ENCODE measurements at regions not wholly inside any gene's neighbourhood (a gene's known extent, or its start where the extent isn't known, plus 50 kb on each side); places are given as distances from the start of the nearest gene placed in this dataset.

DNA sequence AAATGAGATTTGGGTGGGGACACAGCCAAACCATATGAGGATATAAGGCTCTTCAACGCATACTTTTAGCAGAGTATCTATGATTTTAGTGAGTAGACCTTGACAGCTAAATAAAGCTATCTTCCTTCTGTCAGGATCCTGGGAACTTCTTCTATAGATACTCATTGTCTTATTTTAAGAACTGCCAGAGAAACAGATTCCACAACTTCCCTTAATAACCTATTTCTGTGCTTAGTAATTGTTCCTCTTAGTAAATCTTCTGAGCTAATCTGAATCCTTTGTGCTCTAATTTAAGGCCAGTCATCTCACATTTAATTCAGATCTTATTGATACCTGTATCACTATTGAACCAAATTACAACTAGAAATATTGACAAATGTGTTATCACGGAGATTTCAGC is 64.0 kb upstream of the CEP85L start:
- TF ChIP-seq ZNF274 (IDR thresholded peaks at IDR 0.05; ENCODE audit: low read depth, low read length) (no peak), YY1 (IDR thresholded peaks at IDR 0.05; ENCODE audit: insufficient read depth, insufficient read length) (no peak), SUZ12 (IDR thresholded peaks at IDR 0.05; ENCODE audit: extremely low read depth, insufficient read depth, insufficient read length) (no peak)
